COLO829 (cell line): ENCODE measurements at regions not wholly inside any gene's neighbourhood (a gene's known extent, or its start where the extent isn't known, plus 50 kb on each side); places are given as distances from the start of the nearest gene placed in this dataset.

Source experiments
- DNase-seq: peaks from one replicate; pipeline ENCODE4 v3.0.0; 2012; ENCODE audit warnings: low spot score

DNA sequence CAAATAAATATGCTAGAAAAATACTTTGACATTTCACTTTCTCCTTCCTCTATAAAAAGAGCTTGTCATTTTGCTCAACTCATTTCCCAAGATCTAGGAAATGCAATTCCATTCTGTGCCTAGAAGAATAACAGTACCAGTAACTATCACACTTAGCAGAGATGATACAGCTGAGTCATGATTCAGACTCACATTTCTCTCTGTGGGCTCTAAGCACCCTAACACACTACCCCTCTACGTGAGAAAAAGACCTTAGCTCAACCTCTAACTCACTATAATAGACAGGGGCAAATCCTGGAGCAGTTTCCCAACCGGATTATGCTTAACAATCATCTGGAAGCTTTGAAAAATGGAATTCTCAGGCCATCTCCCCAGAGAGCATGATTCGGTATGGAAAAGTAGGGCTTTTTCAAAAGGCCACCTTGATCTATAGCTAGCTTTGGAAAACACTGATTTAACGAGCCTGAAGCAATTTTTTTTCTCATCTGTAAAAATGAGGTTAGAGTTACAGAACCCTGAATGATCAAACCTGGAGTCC, 1312.3 kb upstream of the PIK3C3 start:
- no peak for DNase-seq

DNA sequence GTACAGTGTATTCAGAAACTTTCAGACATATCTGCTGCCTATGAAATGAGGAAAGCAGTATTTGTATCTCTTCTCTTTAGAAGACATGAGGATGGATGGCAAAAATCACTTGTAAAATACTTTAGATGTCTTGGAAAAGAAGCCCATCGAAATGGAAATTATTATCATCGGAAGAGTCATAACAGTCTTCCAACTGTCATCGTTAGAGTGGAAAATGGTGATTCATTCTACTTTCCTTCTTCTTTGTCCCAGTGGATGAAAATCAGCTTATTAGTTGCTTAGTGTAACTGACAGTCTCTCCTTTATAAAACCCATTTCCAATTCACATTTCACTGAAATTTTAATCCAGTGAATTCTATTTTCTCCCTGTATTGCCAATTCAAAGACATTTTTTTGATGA, 1323.7 kb upstream of the PIK3C3 start:
- no peak for DNase-seq

DNA sequence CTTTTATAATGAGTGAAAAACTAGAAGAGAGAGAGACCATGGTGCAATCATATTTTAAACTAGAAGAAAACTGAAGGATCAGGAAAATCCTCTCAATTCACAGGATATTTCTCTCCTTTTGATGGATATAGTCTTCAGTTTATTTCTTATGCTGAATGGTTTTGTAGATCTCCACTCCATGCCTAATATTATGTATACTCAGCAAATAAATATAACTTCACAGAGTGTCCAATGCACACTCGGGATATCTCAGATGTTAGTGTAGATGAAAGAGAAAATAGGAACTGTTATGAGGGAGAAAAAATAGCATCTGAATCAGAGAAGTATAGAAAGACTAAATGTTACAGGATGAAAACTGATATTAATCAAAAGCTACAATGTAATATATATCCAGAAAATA, 1324.5 kb upstream of the PIK3C3 start:
- DNase-seq, result no peak

DNA sequence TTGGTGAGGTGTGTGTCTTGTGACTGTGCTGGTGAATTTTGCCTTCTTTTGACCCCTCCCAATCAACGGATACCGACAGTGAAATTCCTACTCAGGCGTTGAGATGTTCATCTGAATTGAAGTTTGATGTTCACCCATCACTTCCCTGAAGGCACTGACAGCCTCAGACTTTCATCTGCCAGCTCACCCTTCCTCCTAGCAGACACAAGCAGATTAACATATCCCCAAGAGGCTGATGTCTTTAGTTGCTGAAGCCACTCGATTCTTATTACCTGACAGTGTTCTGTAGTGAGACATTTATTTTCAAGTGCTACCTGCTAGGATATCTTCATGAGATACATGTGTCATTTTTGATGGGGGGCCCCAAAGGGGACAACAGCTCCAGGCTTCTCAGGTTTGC, 1330.1 kb upstream of the PIK3C3 start:
- DNase-seq, result no peak

DNA sequence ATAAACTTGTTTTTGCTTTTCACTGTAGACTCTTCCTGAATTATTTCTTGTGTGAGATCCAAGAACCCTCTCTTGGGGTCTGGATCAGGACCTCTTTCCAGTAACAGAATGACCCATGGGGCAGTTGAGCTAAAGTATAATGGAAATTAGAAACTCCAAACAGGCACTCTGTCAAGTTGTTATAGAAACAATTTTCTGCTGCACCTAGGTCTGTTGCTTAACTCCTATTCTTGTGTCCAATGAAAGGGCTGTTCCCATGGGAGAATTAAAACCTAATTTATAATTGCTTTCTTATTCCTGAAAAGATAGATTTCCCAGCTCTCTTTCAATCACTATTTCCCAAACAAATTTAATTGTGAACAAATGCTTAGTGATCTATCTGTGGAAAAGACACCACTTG, 1341.3 kb upstream of the PIK3C3 start:
- DNase-seq, result no peak

DNA sequence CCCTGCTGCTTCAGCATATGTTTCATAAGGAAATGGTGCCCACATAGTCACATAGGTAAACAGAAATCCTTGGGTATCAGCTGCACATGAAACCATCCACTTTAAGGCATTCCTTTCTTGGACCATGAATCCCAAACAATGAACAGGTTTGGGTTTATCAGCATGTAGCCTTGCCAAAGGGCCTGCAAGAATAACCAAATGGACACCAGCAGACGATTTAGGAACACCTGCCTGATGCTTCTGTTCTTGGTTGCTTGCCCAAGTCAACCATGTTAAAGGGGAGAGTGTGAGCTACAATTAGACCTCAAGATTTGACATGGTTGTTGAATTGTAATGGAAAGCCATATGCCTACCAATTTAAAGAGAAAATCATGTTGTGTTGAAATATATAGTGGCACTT, 1342.7 kb upstream of the PIK3C3 start:
- no peak for DNase-seq

DNA sequence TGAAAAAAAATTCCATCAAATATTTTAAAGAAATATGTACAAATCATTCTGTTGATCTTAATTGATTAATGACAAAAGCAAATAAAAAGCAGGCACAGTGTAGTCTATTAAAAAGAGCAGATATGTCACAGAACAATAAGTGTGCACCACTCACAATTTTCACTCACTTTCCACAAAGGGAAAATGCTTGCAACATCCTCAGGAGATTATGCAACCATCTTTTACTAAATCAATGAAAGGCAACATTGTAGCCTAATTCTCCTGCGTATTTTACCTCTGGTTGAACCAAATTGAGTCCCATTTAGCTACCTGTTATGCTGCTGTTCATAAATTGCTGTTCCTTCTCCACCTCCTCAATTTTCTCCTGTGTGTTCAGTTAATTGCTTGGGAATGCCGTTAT, 1346.8 kb upstream of the PIK3C3 start:
- no peak for DNase-seq

DNA sequence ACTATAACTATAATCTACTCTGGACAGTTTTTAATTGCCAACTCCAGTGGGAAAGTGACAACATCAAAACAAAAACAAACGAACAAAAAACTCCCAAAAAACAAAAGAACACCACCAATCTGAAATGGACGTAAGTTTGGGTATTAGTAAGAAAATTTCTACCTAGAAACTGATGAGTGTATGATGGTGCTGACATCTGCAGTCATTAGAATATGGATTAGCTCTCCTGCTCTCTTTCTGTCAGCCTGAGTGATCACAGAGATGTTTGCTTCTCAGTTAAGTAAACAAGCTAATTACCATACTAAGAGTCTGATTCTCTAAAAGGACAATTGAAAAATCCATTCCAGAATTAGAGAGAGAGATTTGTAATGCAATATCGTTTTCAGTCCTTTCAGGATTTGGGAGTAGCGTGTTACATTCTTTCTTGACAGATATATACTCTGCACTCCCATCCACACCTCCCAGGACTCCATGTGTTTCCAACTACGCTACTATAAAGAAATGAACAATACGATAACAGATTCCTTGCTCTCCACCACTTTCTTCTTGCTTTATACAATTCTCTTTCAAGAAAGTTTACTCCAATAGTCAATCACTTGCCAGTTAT, 1347.4 kb upstream of the PIK3C3 start:
- no peak for DNase-seq

DNA sequence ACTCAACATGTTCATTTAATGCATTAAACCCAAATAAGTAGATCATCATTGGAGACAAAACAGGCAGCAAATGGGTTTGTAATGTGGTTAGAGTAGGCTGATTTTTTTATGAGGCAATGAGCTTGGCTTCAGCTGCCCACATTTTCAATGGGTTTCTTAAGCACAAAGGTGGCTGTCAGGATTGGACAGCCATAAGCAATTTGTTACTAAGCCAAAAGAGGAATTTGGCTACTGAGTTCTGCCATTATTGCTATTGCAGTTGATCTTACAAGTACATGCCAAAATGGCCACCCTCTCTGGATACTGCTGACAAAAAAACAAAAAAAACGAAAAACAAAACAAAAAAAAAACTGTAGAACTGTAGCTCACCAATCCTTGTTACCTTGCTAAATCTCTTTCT, 1348.0 kb upstream of the PIK3C3 start:
- DNase-seq, result no peak

DNA sequence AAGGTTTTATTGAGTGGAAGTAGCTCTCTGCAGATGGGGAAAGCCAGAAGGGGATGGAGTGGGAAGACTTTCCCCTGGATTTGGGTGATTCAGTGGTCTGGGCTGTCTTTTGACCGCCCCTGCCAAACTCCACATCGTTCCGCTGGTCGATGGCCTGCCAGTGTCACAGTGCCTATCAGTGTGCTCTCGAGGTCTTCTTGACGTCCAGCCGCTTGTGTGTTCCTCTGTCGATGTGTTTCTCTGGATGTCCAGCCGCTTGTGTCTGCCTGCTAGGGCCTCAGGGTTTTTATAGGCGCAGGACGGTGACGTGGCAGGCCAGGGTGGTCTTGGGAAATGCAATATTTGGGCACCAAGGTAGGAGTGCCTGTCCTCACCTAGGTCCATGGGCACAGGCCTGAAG, 1371.4 kb upstream of the PIK3C3 start:
- no peak for DNase-seq

DNA sequence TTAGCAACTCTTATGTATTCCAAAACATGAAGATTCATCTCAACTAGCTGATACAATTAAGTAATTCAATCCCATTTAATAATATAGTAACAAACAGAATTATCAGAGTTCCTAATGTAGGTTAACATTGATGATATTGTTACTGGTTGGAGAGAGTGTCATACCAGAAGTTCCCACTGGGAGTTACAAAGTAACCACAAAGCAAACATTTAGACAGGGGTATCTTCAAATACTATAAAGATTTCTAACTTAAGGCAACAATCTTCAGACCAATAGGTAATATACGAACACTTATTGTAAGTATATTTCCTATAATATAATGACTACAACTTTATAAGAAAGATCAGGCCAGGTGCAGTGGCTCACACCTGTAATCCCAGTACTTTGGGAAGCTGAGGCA, 1372.9 kb upstream of the PIK3C3 start:
- DNase-seq, result no peak

DNA sequence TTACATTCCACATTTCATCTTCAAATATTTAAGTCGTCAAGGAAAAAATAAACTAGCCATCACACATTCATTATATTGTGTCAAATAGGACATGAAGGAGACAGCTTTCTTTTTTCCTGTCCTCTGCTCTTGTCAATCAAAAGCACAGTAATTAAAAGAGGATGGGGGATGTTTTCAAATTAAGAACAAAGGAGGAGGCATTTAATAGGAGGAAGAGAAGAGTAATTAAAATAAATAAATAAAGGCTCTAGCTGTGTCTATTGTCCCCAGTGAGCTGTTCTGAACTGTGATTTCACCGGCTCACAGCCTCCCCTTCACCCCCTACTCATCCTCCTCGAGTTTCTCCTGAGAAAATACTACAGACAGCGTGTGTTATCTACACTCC, 1377.1 kb upstream of the PIK3C3 start:
- no peak for DNase-seq

DNA sequence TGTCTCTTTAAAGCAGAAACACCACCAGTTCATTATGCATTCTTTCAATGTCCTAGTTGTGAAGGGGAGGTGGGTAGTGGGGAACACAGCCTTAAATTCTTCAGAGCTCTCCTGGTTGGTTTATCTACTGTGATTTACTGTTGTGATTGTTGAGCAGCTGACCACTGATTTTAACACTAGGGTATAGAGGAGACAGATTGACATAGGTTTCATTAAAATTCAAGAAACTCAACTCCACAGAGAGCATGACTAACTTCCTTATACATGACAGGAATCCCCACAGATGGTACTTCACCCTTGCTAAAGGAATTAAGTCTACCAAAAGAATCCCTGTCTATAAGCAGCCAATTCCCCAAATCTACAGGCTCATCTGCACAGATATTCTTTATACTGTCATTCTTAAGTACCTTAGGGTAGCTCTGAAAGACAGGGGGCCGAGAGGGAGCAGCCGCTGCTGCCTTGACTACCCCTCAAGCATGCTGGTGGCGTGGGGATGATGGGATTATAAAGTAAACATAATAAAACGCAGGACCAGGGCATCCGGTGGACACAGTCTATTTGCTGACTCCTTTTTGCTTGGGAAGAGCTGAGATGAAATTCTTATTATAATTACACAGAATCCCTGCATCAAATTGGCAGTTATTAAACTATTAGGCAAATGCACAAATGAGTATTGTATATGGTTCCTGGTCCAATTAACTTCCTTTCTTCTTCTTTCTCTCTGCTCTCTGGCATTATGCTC, 1377.6 kb upstream of the PIK3C3 start:
- no peak for DNase-seq

DNA sequence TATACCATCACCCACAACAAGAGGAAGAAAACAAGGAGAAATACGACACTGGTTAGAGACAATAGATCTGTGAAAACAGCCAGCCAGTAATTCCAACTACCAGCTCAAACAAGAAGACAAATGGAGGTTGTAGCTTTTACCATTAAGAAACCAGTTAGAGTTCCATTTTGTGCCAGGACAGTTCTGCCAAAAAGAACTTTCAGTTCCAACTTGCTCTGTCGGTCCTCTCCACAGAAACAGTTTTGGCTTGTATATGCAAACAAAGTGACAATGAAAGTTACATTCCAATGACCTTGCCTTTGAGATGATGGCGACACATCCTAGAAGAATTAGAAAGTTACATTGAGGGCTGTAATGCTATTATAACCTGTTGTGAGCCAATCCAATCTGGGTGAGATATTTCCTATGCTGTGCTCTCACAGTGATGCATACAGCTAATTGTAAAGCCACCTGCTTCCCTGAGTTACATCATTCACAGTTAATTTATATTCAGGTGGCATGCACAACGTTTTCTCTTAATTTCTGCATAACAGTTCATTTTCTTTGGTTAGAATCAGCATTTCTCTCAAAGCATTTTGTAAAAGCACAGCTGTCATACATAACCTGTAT, 1378.4 kb upstream of the PIK3C3 start:
- no peak for DNase-seq

DNA sequence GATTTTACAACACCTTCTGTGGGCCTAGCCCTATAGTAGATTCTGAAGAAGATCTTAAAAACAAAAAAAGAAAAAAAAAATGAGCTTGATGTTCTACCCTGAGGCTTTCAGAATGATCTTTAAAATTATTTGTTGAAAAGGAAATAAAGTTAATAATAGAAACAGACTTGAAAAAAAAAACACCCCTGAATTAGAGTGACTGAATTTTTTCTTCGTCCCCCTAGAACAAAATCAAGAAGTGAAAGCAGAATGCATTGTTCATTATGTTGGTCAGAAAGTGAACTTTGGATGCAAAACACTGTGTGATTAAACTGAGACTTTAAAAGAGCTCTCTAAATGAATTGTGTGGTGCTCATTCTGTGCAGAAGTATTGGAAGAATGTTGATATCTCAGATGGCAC, 1384.4 kb upstream of the PIK3C3 start:
- DNase-seq, result no peak

DNA sequence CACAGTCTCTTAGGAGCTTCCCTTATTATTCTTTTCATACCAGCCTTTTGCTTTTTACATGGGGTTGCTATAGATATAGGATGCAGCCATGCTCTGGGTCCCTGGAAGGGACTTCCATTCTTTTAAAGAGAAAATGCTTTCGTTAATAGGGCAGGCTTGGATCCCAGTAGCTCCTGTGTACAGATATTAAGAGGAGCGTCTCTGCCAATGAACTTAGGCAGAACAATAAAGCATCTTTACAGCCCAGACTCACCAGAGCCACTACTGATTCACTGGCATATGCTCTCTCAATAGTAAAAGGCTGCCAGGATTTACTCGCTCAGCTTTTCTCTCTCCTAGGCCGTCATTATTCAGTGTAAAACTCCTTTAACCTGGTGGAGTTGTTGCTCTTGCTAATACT, 1385.4 kb upstream of the PIK3C3 start:
- DNase-seq, result no peak

DNA sequence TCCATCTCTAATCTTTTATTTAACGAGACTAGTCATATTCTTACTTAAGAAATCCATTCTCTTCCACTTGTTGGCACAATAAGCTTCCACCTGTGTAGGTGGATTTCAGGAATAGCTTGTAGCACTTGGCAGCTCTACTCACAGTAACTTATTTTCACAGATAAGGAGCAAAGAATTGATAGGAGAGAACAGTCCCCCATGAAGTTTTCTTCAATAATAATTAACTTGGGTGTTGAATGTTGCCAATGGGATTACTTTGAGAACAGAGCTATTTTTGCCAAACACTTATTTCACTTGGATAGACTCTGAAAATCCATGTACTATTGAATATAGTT, 1388.6 kb upstream of the PIK3C3 start:
- DNase-seq, result no peak

DNA sequence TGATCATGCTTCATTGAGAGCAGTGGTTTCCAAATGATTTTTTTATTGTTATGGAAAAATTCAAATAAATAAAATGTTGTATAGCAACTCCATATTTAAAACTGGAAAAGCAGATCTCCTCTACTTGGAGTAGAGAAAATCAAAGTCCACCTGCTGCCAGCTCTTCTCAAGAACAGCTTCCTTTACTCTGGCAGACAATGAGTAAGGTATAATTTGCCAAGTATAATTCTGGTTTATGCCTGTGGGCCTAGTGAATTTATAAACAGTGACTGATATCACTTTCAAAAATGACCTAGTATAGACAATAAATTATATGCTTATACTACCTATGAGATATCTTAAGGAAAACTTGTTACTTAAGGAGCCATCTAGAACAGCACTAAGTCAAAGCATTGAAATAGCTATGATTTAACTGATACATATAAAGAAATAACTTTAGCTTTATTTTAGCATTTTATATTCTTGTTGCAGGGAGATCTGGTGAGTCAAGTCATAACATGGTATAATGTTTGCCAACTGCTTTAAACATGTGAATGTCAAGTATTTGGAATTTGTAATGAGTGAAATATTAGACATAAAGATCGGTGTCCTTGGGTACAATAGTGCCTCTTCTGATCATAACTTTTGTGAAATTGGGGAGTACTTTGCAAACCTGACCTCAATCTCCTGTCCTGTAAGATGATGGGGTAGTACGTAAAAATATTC, 1389.1 kb upstream of the PIK3C3 start:
- DNase-seq, result no peak

DNA sequence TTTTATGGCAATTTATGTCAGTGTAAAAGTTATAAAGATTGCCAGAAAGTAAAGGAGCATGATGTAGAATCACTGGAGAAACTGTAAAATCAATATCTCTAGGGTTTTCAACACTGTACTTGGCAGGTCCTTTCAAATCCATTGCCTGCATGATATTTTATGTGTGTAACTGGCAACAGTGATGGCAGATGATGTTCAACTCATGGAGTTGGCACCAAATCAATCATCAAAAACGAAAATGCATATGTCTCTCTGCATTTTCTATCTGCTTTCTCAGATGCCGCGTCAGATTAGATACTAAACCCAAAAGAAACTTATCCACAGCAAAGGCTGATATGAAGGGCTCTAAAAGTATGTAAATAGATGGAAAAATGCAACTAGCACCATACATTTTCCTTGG, 1395.5 kb upstream of the PIK3C3 start:
- no peak for DNase-seq

DNA sequence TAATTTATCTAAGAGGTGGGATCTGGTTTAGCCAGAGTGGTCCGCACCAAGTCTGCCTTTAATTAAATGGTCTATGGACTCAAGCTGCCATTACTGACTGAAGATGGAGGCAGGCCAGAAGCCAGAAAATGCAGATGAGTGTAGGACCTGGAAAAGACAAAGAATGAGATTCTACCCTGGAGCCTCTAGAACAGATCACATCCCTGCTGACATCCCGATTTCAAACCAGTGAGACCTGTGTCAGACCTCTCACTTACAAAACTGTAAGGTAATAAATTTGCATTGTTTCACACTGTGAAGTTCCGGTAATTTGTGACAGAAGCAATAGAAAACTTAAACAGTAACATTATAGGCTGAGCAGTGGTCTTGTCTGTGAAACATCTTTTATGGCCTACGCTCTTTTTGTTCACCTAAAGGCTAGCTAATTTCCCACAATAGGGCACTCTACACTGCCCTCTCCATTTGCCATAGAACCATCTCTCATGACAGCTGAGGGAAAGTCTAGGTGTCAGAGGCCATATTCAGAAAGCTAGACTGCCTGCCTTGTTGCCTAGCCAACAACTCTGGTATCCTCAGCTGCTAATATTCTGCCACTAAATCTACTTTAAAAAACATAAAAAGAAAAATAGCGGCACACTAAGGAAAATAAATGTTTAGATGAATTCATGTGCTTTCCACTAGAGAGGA, 1396.2 kb upstream of the PIK3C3 start:
- DNase-seq, result no peak

DNA sequence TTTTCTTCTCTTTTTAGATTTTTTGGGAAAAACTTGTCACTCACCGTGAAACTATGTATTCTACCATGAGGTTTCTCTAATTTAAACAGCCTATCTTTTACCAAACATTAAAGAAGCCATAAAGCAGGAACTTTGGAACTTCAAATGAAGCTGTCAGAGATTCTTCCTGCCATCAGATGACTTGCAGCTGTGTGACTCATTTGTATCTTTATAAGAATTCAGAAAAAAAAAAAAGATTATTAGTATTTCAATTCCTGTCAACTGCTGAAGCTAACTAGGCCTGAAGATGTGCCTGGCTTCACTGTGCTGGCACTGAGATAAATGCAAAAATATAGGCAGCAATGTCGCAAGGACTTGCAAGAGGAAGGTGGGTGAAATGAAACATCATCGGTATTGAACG, 1399.1 kb upstream of the PIK3C3 start:
- DNase-seq, result no peak

DNA sequence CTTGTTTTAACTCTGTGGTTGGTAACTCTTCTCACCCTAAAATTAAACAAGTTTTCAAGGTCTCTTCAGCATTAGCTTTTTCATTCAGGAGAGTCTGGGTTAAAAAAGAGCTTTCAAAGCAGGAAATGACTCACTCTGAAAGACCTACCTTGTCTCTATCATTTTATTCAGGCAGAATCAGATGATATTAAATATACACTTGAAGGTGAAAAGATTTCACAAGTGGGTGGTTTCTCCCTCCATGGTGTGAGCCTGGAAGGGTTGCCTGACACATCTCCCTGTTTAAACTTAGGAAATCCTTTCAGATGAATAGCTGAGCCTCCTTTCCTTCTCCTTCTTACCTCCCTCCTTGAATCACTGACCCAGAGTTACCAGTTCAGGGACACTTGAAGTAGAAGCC, 1402.0 kb upstream of the PIK3C3 start:
- DNase-seq, result no peak

DNA sequence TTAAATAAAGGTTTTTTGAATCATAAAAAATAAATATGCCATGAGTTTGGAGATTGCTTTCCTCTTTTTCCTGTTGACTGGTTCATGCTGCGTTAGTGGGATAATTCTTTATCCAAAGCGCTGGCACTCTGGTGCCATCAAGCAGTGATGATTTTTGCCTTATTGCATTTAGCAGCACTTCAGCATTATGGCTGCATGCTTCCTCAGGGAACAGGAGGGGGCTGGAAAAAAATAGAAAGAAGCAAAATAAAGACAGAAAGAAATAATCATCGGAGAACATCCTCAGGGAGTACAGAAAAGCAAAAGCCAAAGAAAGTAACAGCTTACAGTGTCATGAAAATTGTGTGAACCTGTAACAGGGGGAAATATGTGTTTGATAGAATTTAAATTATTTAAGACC, 1408.2 kb upstream of the PIK3C3 start:
- DNase-seq, result no peak
